Stimulated activated CD4-positive, alpha-beta T cell treated with anti-CD3 and anti-CD28 coated beads, Interleukin-2, amount 100 ng/mL, for 48 hours (primary cell): ENCODE measurements at regions not wholly inside any gene's neighbourhood (a gene's known extent, or its start where the extent isn't known, plus 50 kb on each side); places are given as distances from the start of the nearest gene placed in this dataset.

Source experiments
- DNase-seq, 2 donors: peaks; one replicate each; pipeline ENCODE4 v3.0.0-alpha.2; 2020

DNA sequence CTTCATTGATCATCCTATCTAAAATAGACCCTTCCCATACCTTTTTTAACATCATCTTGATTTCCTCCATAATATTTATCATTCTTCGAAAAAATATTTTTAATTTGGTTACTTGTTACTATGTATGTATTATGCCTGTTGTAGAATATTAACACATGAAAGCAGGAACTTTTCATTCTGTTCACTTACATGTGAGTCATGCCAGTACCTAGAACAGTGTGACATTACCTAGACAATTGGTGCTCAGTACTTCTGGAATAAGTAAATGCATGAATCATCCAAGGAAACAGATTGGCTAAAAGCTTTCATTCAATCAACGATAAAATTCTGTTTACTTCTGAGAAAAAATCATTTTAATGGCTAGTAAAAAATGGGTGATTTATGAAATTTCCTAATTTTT, 76.4 kb downstream of the CXXC4 start:
- DNase-seq: no peak

DNA sequence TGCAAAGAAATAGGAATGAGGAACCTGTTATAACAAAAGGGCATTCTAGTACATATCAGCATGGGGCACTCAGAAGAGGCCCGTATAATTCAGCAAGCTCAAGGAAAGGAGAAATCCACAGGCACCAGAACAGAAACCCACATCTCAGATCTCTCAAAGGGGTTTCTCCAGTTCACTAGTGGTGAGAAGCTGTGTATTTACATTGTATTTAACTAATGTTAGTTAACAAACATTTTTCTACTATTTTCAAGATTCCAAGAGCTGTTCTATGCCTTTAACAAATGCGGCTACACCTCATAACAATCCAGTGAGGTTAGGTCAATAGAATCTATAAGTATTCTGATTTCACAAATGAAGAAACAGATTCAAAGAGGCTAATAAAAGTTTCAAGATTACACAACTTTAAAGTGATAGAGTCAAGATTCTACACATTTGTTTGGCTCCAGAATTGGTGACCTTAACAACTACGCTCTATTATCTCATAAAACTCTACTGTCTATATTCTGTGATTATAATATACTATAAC, 77.3 kb downstream of the CXXC4 start:
- no peak for DNase-seq

DNA sequence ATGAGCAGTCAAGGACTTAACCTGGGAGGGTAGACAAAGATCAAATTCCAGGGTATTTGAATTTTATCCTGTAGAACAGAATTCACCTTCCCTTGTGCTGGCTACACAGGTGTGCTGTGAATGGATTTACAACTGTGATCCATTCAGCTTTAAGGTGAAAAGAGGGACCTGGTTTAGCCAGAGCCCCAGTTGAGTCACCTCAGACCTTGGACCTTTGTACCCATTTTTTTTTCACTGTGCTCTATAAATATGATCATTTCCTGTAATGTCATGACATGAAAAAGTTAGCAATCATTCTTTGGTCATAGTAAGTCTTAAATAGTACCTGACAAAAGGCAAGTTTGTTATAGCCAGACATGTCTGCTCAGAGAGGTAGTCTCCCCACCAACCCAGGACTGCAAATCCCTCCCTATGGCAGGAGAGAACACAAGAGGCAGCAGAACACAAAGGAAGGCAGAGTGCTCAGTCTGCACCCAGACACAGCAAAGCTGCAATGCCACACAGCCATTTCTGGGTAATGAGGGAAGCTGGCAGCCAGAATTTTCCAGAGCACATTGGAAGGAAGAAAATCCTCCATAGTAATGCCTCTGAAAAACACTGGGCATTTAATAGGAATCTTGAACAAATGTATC, 77.9 kb downstream of the CXXC4 start:
- no peak for DNase-seq

DNA sequence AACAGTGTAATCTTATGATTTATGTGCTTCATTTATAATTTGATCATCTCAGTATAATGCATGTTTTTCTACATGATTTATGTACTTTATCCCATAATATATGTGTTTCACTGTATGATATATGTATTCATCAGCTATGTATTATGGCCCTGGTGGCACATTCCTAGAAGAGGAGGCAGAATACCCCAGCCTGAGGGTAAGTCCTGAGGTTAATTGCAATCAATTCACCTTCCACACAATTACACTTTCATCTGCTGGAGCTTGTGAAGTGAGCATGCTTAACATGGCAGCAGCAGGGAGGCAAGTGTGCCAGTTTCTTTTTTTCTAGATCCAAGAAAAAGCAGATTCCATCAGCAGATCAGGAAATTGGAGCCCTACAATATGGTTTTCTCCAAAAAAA, 81.2 kb downstream of the CXXC4 start:
- no peak for DNase-seq

DNA sequence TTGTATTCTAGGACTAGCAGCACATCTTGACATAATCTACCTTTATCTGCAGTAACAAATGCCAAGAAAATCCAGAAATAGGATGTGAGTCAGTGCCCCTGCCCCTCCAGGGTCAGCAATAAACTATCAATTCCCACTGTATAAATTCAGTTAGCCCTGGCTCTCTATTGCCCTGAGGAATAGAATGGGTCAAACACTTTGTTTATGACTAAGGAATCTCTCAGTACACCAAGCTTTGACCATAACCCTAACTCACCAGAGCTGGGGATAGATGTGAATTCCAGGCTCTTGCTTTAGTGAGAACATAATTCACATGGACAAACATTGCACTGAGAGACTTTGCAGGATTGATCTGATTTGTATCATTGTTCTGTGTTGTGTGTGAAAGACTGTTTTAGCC, 82.3 kb downstream of the CXXC4 start:
- DNase-seq: no peak

DNA sequence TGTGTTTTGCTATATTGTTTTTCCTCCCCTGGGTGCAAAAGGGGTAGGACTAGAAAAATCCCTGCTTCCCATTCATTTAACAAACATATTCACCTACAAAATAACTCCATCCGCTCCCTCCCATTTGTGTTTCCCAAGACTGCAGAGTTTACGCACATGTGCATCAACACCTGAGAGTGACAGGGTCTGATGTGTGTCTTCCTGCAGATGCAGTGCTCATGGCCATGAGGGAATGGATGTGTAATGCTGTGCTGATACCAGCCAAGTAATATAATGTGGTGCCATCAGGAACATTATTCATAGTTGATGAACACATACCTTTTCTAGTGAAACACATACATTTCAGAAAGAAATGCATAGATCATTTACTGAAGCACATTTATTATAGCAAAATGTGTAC, 83.2 kb downstream of the CXXC4 start:
- DNase-seq: no peak

DNA sequence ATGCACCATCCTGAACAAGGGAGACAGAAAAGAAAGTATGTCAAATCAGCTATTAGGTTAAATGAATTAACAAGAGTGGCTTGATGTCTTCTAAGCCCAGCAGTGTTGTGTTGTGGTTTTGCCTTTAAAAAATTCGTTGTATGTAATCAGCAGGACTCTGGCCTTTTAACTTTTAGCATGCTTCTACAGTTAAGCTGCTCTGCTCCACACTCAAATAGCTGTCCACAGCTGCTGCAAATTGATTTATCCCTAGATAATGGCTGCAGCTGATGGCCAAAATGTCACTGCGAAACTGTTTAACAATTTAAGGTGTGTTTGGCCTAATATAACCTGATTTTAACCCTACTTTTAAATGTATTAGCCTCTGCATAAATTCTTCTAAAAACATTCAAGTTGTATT, 85.8 kb downstream of the CXXC4 start:
- DNase-seq: no peak

DNA sequence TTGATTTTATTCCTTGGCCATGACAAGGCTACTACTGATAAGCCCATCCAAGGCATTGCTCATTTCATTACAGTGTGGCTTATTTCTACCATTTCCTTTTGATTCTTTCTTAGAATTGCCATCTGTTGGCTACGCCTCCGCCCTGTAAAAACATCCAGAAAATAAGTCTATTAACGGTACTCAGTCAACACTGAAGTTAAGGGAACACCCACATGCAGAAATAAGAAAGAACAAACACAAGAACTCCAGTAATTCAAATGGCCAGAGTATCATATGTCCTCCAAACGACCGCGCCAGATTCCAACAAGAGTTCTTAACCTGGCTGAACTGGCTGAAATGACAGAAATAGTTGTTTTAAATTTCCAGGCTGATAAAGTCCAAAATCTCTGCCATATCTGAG, 90.3 kb downstream of the CXXC4 start:
- no peak for DNase-seq

DNA sequence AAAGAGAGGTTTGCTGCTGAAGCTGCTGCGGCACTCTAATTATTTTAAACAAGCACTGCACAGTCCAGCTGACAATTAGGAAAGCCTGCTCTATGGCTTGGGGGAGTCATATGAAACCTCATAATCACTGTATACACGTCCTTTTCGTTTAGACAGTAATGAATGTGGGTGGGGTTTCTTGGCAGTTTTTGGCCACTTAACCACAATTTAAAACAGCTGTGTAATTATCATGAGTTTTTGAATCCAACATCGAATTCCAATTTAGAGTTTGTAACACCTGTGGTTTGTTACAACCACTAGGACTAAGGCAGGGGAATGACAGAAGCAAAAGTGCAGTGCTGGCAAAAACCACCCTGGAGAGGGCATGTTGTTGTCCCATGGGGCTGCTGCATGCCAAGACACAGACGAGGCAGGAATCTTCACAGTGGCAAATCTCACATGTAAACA, 99.5 kb downstream of the CXXC4 start:
- no peak for DNase-seq

DNA sequence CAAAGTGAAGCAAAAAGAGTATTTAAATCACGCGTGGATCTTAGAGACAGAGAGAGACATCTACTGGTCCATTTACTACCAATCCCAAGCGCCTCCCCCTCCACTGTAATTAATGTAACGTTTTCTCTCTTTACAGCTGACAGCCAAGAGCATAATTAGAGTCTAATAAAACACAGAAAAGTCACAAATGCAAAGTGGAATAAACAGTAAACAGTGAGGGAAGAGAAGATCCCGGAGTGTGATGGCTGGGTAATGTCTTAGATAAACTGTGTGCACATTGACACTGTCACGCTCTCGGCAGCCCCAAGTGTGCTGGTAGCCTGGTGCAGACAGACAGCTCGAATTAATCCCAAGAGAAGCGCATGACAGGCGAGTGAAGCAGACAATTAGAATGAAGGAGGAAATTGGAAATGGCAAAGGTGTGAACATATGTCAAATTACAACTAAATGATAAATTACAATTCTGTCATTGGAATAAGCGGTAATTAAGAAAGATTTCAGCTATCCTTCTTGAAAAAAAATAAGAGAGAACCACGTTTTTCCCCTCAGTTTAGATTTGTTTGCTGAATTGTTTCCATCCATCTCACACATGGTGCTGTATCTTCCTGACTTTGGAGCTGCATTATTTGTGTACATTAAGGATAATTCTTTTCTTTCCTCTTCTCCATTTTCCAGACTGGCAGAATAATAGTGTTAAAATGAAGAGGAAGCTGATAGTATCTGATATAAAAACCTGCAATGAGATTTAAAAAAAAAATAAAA, 100.1 kb downstream of the CXXC4 start:
- DNase-seq: no peak

DNA sequence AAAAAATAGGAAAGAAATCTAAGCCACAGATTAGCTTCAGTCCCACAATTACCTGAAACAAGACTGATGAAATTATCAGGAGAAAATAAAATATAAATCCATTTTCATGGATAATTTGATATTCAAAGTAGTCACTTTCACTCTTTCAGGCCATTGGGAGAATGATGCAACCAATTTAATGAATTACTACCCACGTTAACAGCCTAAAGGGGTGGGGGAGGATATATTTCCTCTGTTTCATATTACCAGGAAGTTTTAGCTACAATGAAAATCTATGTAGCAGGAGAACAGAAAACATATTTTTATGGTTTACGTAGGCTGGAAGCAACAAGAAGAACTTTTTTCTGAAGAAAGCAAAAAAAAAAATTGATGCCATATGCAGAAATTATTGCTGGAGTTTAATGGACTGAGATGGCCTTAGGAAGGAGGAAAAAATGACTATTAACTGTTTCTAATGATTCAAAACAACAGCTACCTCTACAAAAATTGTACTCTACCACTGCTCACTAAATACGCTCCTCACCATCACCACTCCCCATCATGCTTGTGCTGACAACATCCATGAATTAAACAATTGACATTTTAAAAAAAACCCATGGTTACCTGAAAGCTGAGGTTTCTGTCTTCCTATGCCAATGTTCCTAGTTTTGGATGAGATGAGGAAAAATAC, 100.9 kb downstream of the CXXC4 start:
- DNase-seq: no peak

DNA sequence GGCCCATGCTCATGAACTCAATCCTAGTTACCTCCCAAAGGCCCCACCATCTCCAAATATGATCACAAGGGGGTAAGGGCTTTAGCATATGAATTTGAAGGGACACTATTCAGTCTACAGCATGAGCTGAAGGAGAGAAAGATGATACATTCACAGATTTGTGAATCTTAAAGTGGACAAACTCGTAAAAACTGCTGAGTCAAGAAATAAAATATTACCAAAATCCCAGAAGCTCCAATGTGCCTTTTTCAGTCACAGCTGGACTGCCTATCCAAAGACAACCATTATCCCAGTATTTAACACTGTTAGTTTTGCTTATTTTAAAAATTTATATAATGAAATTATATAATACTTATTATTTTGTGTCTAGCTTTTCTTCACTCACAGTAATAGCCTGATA, 109.0 kb downstream of the CXXC4 start:
- DNase-seq: no peak

DNA sequence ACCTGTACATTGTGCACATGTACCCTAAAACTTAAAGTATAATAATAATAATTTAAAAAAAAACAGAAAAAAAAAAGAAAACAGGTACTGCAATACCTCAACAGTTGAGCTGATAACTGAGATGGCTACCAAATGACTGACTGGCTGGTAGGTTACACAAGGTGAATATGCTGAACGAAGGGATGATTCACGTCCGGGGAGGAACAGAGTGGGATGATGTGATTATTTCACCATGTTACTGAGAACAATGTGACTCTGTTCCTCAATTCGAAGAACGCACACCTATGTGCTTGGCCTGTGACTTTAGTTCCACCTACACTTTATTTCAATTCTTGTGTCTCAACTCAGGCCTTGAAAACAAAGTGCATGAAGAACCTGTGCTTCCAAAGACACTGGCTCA, 111.7 kb downstream of the CXXC4 start:
- no peak for DNase-seq

DNA sequence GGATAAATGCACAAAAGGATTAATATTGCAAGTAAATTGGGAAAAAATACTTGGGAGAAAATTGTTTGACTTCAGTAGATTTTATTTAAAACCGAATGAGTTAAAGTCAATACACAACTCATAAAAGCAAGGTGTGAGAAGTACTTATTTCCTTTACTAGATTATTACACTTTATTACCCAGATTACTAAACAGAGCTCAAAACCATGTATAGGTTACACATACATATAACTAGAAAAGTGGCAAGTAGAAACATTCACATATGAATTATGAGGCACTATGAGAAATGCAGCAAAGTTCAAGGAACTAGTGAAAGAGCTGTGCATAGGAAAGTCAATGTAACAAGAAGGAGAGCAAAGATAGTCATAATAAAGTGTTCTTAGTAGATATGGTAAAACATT, 113.0 kb downstream of the CXXC4 start:
- DNase-seq: no peak

DNA sequence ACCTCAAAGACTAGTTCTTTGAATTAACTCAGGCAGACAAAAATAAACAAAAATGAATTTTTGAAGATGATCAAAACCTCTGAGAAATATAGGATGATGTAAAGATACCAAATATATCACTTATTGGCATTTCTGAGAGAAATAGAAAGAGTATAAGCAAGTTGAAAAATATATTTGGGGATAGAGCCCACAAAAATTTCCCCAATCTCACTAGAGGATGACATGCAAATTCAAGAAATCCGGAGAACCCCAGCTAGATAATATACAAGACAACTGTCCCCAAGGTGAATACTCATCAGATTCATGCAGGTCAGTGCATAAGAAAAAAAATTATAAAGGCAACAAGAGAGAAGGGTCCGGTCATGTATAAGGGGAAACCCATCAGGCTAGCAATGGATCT, 129.1 kb downstream of the CXXC4 start:
- no peak for DNase-seq

DNA sequence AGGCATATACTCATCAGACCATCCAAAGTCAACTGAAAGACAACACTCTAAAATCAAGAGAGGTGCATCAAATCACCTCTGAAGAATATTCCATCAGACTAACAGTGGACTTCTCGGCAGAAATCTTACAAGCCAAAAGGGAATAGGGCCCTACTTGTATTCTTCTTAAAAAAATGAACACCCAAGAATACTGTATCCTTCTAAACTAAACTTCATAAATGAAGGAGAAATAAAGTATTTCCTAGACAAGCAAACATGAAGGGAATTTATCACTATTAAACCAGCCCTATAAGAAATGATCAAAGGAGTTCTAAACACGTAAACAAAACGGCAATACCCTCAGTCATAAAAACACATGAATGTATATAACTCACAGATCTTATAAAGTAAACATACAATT, 141.2 kb downstream of the CXXC4 start:
- no peak for DNase-seq

DNA sequence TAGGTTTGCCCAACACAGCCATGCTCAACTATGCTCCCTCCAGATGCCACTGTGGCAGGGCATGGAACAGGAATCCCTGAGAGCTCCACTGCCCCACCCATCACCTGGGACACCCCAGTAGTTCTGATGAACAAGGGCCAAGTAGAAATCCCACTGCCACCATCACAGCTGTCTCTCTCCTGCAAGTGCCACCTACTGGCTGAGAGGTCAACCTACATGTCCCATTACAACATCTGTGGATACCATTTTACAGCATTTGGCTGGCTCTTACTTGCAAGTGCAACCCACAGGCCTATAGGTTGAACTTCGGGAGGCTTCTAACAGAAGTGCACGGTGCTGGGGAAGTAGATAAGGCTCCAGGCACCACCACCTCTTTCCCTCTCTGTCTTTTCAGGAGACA, 142.5 kb downstream of the CXXC4 start:
- DNase-seq: no peak

DNA sequence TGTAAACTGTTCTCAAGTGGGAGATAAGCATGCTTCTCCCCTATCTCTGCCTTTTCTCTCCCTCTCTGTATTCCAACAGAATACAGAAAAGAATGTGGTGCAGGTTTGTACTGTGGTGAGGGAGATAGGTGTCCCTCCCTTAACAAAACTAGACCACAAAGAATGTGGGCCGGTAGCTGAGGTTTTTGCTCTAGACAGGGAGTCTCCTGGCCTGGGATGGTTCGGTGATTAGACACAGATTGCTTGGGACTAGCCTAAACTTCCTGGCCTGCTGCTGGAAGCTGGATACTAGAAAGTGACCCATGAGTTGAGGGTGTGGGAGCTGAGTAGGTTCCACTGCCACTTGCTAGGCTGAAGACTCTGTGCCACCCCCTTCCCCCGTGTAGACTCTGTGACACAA, 143.0 kb downstream of the CXXC4 start:
- DNase-seq: no peak

DNA sequence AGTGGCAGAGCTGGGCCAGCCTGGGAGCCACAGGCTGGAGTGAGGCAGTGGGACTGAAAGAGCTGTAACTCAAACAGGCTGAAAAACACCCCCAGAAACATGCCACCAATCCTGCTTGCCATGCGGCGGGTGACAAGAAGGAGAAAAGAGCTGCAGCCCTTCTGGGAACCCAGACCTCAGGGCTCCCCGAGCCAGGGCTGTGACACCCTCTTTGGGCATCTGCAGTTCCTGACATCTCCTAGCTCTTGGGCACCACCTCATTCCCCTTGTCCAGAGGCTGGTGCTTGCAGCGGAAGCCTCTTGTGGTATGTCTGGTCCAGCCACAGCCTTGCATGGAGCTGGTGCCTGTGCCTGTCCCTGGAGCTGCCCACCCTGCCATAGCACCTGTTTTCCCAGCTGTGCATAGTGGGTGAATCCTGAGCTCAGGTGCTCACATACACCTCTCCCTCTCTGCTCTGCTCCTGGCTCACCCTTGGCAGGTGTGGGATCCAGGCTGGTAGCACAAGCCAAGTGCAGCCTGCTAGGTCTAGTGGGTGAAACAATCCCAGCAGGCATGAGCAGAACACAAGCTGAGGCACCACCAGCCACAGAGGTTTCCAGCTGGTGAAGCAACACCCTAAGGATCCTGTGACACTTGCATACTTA, 149.0 kb downstream of the CXXC4 start:
- no peak for DNase-seq

DNA sequence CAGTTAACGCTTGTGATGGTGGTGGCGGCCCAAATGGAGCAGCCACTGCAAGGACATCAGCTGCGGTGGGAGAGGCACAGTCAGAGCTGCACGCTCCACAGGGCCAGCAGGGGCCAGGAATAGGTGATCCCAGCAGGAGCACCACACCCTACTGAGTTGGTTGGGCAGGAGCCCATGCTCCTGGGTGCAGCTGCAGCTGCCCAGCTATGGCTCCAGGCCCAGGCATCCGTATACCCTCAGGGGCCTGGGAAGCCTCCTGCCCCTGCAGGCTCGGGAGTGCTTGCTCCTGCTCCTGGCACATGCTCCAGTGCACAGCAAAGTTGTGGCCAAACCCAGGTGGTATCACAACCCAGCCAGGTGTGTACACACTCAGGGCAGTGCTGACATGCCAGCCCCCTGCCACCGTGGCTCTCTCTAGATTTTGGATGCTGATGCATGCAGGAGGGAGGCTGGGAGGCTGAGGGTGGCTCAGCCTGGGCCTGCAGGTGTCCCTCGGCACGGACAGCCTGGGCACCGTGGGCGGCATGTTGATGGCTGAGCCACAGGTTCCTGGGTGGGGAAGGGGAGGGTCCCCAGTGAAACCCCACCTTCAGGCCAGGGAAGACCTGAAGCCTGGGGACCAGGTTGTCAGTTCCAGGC, 150.2 kb downstream of the CXXC4 start:
- DNase-seq: no peak

DNA sequence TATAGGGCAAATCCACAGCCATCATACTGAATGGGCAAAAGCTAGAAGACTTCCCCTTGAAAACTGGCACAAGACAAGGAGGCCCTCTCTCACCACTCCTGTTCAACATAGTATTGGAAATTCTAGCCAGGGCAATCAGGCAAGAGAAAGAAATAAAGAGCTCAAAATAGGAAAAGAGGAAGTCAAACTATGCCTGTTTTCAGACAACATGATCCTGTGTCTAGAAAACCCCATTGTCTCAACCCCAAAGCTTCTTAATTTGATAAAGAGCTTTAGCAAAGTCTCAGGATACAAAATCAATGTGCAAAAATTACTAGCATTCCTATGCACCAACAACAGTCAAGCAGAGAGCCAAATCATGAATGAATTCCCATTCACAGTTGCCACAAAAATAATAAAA, 160.3 kb downstream of the CXXC4 start:
- DNase-seq: no peak

DNA sequence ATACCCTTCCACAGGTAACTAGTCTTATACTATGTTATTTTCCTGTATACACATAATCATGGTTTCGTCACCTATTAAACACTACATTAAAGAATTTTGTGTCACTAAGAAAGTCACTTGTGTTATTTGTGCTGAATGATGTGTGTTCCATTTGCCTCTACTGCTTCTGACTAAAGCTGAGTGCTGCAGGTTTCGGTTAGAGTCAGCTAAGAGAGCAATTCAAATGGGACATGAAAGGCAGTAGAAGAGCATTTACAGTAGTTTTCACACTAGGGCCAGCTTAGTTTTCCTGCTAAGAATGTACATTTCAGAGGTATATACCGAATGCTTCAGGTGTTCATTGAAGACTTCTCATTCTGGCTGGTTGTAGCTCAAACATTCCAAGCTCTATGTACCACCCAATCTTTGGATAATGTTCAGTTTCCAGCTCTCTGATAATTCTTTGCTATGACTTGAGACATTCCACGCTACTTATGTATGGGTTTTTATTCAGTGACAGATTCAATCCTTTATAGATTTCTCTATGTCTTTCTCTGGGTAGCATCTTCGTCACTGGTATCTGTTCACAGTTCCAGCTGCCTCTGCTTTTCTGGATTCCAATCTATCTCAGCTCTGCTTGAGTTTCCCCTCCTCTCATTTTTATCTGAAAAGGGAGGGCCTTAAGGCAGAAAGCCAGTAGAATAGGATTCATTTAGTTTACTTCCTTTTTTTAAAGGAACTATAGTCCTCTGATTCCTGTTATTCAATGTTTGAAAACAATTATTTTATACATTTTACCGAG, 164.4 kb downstream of the CXXC4 start:
- DNase-seq: no peak
